Uterus (tissue), 2 donors: ENCODE measurements at regions not wholly inside any gene's neighbourhood (a gene's known extent, or its start where the extent isn't known, plus 50 kb on each side); places are given as distances from the start of the nearest gene placed in this dataset.

Experiments
- CTCF ChIP-seq, 4 experiments: fragments of 200-600 bp in 2 of 4; fragments of 450-650 bp in 2 of 4; sonication (generic) in 2 of 4; IDR thresholded peaks; one replicate each; pipeline ENCODE4 v1.5.1; 2016 to 2019; ENCODE audit warnings: antibody characterized with exemption in 4 of 4, mild to moderate bottlenecking in 2 of 4, moderate library complexity in 1 of 4
- POLR2A ChIP-seq, 2 donors: fragments of 450-650 bp; IDR thresholded peaks; one replicate each; pipeline ENCODE4 v1.6.1; 2016; ENCODE audit warnings: antibody characterized with exemption in 2 of 2, mild to moderate bottlenecking in 1 of 2, moderate library complexity in 1 of 2

- no peak for TF ChIP-seq CTCF (IDR thresholded peaks at IDR 0.05)
- no peak for TF ChIP-seq POLR2A (IDR thresholded peaks at IDR 0.05)
These were observed 129.7 kb upstream of the PLEKHG7 start for GRCh38 chr12:92573104-92573503.
